ENCODE measurements at regions not wholly inside any gene's neighbourhood (a gene's known extent, or its start where the extent isn't known, plus 50 kb on each side); places are given as distances from the start of the nearest gene placed in this dataset.
"Not testable (repeated sequence)": the region's sequence is repeated elsewhere in the genome, so short reads cannot be mapped to it uniquely, and the experiment has no call there.

DNA sequence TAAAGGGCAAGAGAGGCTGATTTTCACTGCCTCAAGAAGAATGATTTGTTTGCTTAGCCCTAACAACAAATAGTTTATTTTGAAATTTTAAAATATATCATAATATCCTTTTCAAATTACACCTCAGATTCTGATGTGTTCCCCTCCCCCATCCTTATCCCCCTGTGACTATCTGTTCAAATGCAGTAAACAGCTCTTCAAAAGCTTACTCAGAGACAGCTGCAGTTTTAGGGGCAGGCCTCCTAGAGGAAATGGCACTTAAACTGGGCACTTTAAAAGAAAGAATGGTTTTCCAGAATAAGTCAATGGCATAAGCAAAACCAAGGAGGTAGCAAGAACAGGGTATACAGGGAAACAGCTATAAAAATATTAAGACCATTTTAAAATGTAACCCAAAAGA, 118.6 kb upstream of the UST start:
- TF ChIP-seq CTCF (IDR thresholded peaks at IDR 0.05), result no peak
- DNase-seq, result no peak
- Histone ChIP-seq H3K27me3 (no peaks in the 10 kb centered on the region), H3K27ac (peak overlapping the region; percentile 48 to 59), H3K36me3 (no peaks in the 10 kb centered on the region), H3K4me1 (no peaks in the 10 kb centered on the region), H3K9me3 (no peaks in the 10 kb centered on the region), H3K4me3 (no peak overlapping the region)
- intact Hi-C loops (cut with DNase I; ENCODE audit: low total_unique reads), result no loop called here

GRCh38 chr6:148629181-148629580, 117.6 kb upstream of the UST start:
- H3K4me1 ChIP-seq, result no peaks in the 10 kb centered on the region
- peak overlapping the region; percentile 48 to 59 for H3K27ac ChIP-seq
- no peak overlapping the region for H3K4me3 ChIP-seq
- intact Hi-C loops (cut with DNase I; ENCODE audit: low total_unique reads), result no loop called here
- TF ChIP-seq CTCF (IDR thresholded peaks at IDR 0.05), result no peak
- no peak for TF ChIP-seq POLR2A (IDR thresholded peaks at IDR 0.05)
- peak; percentile 20 to 48 for DNase-seq
- H3K27me3 ChIP-seq, result no peaks in the 10 kb centered on the region
- no peaks in the 10 kb centered on the region for H3K36me3 ChIP-seq
- no peaks in the 10 kb centered on the region for H3K9me3 ChIP-seq

DNA sequence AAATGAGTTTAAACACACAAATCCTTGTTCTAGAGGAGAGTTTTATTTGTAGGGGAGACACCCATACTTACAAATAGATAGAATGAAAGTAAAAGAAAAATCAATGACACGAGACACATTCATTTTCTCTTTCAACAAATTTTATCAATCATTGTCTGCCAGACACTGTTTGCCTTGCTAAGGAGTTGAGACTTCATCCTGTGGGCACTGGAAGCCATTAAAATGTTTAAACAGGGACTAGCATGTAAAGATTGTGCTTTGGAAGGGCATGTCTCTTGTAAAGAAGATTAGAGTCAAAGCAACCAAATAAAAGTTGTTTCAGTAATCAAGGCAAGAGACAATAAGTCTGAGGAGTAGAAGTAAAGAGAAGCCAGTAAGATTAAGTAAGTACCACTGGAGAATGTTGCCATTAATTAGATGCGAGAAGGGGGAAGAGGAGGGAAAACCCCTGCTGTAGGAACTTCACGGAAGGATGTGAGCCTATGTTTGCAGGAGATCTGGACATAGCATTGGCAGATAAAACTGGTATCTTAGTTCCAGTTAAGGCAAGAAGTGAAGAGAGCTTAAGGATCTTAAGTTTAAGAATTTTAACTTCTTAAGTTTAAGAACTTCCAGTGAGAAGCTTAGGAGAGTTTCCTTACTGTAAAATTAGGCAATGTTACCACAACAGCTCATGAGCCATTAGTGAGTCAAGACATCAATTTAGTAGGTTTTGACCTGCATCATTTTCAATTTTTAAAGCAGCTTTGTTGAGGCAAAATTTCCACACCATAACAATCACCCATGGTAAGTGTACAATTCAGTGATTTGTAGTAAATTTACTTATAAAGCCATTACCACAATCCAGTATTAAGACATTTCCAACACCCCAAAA, 117.0 kb upstream of the UST start:
- no peaks in the 10 kb centered on the region for H3K4me1 ChIP-seq
- no peaks in the 10 kb centered on the region for H3K27me3 ChIP-seq
- intact Hi-C loops (cut with DNase I; ENCODE audit: low total_unique reads), result no loop called here
- H3K27ac ChIP-seq, result peak overlapping the region in 1 of 2 donors; percentile 59
- H3K36me3 ChIP-seq, result no peaks in the 10 kb centered on the region
- H3K4me3 ChIP-seq, result no peak overlapping the region
- no peak for DNase-seq
- no peaks in the 10 kb centered on the region for H3K9me3 ChIP-seq
- no peak for TF ChIP-seq CTCF (IDR thresholded peaks at IDR 0.05)
- no peak for TF ChIP-seq POLR2A (IDR thresholded peaks at IDR 0.05)

DNA sequence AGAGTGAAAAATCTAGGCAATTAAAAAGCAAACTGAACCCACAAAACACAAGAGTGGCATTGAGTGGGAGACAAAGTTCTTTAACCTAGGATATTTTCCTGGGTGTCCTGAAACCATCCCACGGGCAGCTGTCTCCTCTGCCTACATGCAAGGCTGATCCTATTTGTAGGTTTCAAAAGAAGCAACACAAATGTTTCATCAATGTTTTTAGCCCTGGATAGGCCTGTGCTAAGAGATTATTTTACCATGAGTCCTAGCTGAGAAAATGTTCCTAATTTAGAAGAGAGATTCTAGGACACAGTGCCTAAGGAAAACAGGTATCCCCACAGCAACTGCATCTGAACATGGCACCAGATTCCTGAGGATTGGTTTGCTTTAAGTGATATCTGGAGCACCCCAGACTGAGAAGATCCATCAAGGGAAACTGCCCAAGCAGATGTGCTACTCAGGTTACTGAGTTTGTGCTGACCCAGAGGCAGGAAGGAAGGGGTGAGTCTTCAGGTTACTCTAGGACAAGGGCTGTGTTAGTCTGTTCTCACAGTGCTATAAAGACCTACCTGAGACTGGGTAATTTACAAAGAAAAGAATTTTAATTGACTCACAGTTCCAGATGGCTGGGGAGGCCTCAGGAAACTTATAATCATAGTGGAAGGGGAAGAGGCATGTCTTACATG, 111.6 kb upstream of the UST start:
- Histone ChIP-seq H3K9me3 (no peaks in the 10 kb centered on the region), H3K4me1 (no peaks in the 10 kb centered on the region), H3K4me3 (no peak overlapping the region), H3K27me3 (no peaks in the 10 kb centered on the region), H3K27ac (no peak overlapping the region), H3K36me3 (no peaks in the 10 kb centered on the region)
- TF ChIP-seq POLR2A (IDR thresholded peaks at IDR 0.05) (no peak), CTCF (IDR thresholded peaks at IDR 0.05) (no peak)
- intact Hi-C loops (cut with DNase I; ENCODE audit: low total_unique reads), result no loop called here
- no peak for DNase-seq

DNA sequence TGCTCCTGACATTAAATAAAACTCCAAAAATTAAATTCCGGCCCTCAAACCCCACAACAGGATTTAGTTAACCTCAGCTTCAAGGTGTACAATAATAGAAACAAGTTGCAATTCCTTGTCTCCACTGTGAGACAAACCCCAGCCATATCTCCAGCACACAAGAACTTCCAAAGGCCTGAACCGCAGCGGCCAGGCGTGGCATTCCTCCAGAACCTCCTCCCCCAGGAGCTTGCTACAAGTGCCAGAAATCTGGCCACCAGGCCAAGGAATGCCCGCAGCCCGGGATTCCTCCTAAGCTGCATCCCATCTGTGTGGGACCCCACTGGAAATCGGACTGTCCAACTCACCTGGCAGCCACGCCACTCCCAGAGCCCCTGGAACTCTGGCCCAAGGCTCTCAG, 105.0 kb upstream of the UST start:
- H3K27me3 ChIP-seq; H3K36me3 ChIP-seq; H3K9me3 ChIP-seq; H3K4me1 ChIP-seq; H3K4me3 ChIP-seq; DNase-seq; H3K27ac ChIP-seq; intact Hi-C loops (cut with DNase I; ENCODE audit: low total_unique reads): not testable (repeated sequence)

DNA sequence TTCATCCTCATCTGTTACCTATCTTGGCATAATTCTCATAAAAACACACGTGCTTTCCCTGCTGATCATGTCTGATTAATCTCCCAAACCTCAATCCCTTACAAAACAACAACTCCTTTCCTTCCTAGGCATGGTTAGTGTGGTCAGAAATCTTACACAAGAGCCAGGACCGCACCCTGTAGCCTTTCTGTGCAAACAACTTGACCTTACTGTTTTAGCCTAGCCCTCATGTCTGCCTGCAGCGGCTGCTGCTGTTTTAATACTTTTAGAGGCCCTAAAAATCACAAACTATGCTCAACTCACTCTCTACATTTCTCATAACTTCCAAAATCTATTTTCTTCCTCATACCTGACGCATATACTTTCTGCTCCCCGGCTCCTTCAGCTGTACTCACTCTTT, 103.6 kb upstream of the UST start:
- H3K27ac ChIP-seq; DNase-seq; H3K4me3 ChIP-seq; H3K9me3 ChIP-seq; H3K27me3 ChIP-seq; intact Hi-C loops (cut with DNase I; ENCODE audit: low total_unique reads); H3K36me3 ChIP-seq; H3K4me1 ChIP-seq: not testable (repeated sequence)

DNA sequence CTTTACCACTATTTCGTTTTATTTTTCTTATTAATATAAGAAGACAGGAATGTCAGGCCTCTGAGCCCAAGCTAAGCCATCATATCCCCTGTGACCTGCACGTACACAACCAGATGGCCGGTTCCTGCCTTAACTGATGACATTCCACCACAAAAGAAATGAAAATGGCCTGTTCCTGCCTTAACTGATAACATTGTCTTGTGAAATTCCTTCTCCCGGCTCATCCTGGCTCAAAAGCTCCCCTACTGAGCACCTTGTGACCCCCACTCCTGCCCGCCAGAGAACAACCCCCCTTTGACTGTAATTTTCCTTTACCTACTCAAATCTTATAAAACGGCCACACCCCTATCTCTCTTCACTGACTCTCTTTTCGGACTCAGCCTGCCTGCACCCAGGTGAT, 101.8 kb upstream of the UST start:
- H3K4me3 ChIP-seq; H3K36me3 ChIP-seq; H3K27ac ChIP-seq; H3K9me3 ChIP-seq; DNase-seq; H3K4me1 ChIP-seq; H3K27me3 ChIP-seq; intact Hi-C loops (cut with DNase I; ENCODE audit: low total_unique reads): not testable (repeated sequence)

Data from uterus (tissue), 3 donors.